ENCODE measurements at regions not wholly inside any gene's neighbourhood (a gene's known extent, or its start where the extent isn't known, plus 50 kb on each side); places are given as distances from the start of the nearest gene placed in this dataset.
"Not testable (repeated sequence)": the region's sequence is repeated elsewhere in the genome, so short reads cannot be mapped to it uniquely, and the experiment has no call there.

DNA sequence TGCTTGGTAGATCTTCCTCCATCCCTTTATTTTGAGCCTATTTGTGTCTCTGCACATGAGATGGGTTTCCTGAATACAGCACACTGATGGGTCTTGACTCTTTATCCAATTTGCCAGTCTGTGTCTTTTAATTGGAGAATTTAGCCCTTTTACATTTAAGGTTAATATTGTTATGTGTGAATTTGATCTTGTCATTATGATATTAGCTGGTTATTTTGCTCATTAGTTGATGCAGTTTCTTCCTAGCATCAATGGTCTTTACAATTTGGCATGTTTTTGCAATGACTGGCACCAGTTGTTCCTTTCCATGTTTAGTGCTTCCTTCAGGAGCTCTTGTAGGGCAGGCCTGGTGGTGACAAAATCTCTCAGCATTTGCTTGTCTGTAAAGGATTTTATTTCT, 72.4 kb downstream of the HNRNPD start:
- DNase-seq; ATAC-seq; intact Hi-C loops (cut with micrococcal nuclease): not testable (repeated sequence)

DNA sequence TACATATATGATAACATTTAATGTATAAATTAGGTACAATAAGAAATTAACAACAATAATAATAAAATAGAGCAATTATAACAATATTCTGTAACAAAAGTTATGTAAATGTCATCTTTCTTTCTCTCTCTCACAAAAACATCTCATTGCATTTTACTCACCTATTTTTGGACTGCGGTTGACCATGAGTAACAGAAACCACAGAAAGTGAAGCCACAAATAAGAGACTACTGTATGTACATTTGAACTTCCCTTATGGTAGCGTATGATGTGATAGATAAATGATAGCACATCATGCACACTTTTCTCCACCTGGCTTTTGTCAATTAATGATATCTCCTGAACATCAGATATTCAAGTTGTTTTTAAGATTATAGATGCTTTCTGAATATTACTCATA, 80.5 kb downstream of the HNRNPD start:
- intact Hi-C loops (cut with micrococcal nuclease), result no loop called here
- DNase-seq, result no peak
- no peak for ATAC-seq

DNA sequence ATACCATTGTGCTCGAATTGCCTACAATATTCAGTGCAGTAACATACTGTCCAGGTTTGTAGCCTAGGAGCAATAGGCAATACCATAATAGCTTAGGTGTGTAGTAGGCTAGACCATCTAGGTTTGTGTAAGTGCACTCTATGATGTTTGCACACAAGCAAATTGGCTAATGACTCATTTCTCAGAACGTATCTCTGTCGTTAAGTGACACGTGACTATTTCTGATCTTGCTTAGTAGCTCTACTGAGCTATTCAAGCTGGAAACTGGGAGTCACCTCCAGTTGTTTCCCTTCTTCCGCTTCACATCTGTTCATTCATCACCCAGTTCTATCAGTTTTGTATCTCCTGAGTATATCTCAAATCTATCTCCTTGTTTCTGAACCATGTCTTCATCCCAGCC, 86.1 kb downstream of the HNRNPD start:
- no peak for ATAC-seq
- intact Hi-C loops (cut with micrococcal nuclease), result no loop called here
- DNase-seq, result no peak

DNA sequence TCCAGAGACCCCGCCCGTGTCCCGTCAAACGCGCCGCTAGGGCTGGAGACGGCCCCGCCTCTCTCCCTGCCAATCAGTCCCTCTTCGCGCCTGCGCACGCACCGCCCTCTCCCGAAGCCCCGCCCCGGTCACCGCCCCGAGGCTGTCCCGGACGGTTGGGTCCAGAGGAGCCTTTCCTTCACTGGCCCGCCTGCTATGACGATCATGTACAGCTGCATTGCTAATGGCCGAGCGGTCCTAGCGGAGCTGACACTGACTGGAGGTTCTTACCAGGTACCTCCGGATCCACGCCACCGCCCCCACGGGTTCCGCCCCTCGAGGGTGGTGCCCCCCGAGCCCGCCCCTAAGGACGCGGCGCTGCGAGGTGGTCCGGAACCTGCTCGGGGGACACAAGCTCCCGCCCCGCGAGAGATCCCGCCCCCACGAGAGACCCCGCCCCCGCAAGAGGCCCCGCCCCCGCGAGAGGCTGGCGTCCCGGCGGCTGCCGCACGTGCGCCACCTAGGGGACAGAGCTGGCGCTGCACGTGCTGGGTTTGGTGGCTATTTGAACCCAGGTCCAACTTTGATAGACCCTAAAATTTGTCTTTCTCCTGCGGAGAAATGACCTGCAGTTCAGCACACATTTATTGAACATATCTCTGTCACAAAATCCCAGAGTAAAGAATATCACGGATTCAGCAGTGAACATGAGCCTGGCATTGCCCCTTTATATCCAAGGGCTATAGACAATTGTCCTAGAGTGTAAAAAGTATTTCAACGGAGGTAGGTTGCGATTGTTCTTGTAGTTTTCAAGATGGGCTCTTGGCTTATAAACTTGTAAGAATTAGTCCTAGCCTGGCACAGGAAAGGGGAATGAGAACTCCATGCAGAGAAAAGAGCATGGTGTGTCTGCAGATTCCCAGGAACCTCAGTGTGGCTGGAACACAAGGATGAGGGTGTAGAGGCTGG, 88.7 kb downstream of the HNRNPD start:
- ATAC-seq, result peak; percentile 100
- peak; percentile 99 for DNase-seq
- intact Hi-C loops (cut with micrococcal nuclease), result no loop called here

DNA sequence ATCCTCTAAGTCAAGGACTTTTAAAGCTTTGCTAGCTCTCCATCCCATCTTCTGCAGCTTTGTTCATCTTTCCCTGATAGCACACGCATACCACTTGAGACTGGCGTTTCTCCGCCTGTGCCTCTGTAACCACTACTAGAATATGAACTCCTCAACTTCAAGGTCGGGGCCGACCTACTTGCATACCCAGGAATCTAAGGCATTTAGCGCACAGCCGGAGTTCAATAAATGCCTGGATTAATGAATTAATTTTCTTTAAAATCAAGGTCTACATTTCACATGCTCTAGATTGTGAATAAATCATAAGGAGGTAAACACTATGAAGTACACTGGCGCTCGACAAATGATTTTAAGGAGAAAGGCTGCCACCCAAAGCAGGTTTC, 89.3 kb downstream of the HNRNPD start:
- DNase-seq (no peak), ATAC-seq (no peak)

DNA sequence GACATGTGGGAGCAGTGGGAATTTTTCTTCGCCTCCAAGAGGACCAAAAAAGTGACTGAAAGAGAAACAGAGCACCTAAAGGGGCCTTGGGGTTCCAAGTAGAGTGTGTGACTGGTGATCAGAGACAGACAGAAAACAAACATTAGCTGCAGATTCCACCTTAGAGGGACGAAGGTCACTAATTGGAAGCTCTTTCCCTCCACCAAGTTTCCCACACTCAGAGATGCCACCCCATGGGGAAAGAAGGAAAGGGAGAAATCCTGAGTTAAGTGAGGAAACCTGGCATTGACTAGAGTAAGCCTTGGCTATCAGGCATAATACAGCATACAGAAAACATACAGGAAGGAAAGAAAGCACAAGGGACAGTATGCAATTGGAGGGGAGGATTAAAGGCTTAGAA, 90.9 kb downstream of the HNRNPD start:
- DNase-seq (no peak), ATAC-seq (no peak)
- intact Hi-C loops (cut with micrococcal nuclease), result no loop called here

More for the DNA sequence above, 89.3 kb downstream of the HNRNPD start:
- intact Hi-C loops (cut with micrococcal nuclease), result no loop called here

DNA sequence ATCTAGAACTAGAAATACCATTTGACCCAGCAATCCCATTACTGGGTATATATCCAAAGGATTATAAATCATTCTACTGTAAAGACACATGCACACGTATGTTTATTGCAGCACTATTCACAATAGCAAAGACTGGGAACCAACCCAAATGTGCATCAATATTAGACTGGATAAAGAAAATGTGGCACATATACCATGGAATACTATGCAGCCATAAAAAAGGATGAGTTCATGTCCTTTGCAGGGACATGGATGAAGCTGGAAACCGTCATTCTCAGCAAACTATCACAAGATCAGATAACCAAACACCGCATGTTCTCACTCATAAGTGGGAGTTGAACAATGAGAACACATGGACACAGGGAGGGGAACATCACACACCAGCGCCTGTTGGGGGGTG, 94.2 kb downstream of the HNRNPD start:
- DNase-seq; intact Hi-C loops (cut with micrococcal nuclease); ATAC-seq: not testable (repeated sequence)

DNA sequence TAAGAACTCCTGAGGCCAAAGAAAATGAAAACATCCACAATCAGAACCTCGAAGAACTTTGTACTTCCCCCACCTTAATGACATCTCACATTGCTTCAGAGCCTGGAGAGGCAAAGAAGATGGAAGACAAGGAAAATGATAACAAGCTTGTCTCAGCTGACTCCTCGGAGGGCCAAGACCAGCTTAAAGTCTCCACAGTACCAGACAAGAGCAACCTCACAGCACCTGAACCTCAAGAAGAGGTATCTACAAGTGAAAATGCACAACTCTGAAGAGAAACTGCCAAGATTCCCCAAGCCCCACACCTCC, 97.5 kb downstream of the HNRNPD start:
- intact Hi-C loops (cut with micrococcal nuclease), result no loop called here
- no peak for DNase-seq
- ATAC-seq, result no peak

DNA sequence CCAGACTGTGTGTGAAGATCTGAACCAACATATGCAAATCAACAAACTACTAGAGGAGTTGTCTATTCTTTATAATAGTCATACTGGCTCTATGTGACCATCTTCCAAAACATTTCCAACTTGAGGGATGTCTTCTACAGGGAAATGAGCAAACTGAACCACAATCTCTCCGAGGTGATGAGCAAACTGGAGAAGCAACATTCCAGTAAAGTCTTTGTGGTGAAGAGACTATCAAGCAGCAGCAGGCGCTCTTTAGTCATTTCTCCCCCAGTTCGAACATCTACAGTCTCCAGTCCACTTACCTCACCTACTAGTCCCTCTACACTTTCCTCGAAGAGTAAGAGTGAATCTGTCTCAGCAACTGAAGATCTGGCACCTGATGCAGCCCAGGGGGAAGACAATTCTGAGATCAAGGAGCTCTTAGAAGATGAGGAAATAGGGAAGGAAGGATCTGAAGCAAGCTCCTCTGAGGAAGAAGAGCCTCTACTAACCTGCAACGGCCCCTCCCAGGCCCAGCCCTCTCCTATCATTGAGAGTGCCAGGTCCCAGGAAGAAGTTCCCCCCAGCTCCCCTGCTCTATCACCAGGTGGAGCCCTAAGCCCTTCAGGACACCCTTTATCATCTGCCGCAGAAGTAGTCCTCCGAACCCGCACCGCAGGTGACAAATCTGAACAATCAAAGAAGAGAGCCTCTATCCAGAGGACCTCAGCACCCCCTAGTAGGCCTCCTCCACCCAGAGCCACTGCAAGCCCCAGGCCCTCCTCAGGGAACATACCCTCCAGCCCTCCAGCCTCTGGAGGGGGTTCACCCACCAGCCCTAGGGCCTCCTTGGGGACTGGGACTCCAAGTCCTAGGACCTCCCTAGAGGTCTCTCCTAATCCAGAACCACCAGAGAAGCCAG, 98.1 kb downstream of the HNRNPD start:
- intact Hi-C loops (cut with micrococcal nuclease), result no loop called here
- DNase-seq, result no peak
- no peak for ATAC-seq

DNA sequence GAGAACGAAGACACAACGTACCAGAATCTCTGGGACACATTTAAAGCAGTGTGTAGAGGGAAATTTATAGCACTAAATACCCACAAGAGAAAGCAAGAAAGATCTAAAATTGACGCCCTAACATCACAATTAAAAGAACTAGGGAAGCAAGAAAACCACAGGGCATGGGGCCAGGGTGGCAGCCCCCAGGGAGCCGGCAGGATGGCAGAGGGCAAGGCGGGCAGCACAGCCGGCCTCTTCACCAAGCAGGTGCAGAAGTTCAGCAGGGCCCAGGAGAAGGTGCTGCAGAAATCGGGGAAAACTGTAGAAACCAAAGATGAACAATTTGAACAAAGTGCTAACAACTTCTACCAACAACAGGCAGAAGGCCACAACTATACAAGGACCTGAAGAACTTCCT, 99.1 kb downstream of the HNRNPD start:
- DNase-seq; ATAC-seq; intact Hi-C loops (cut with micrococcal nuclease): not testable (repeated sequence)

DNA sequence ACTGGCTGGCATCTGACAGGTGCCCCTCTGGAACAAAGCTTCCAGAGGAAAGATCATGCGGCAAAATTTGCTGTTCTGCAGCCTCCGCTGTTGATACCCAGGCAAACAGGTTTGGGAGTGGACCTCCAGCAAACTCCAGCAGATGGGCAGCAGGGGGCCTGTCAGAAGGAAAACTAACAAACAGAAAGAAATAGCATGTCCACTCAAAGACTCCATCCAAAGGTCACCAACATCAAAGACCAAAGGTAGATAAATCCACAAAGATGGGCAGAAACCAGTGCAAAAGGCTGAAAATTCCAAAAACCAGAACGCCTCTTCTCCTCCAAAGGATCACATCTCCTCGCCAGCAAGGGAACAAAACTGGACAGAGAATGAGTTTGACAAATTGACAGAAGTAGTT, 101.3 kb downstream of the HNRNPD start:
- intact Hi-C loops (cut with micrococcal nuclease); DNase-seq; ATAC-seq: not testable (repeated sequence)

DNA sequence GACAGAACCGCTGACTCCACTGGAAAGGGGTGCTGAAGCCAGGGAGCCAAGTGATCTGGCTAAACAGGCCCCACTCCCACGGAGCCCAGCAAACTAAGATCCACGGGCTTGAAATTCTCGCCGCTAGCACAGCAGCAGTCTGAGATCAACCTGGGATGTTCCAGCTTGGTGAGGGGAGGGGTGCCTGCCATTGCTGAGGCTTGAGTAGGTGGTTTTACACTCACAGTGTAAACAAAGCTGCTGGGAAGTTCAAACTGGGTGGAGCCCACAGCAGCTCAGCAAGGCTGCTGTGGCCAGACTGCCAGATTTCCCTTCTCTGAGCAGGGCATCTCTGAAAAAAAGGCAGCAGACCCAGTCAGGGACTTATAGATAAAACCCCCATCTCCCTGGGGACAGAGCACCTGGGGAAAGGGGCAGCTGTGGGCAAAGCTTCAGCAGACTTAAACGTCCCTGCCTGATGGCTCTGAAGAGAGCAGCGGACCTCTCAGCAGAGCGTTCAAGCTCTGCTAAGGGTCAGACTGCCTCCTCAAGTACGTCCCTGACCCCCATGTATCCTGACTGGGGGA, 101.8 kb downstream of the HNRNPD start:
- DNase-seq; intact Hi-C loops (cut with micrococcal nuclease); ATAC-seq: not testable (repeated sequence)

DNA sequence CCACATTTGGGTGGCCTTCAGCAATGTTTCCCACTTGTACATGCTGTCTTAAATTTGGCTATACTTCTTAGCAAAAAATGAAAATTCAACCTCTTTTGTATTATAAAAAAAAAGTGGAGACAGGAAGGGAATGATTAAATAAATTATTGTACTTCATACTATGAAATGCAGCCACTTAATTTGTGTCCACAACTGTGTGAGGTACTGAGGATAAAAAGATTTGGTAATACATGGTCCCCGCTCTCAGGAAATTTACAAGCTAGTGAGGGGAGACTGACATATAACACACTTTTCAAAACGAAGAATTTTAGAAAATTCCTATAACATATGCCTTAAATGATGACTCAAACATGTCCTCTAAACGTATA, 105.0 kb downstream of the HNRNPD start:
- intact Hi-C loops (cut with micrococcal nuclease), result loop anchor here (5.0 kb wide), 1 partner anchor 862 kb away; no protein-coding TSS in a partner anchor
- ATAC-seq, result no peak
- DNase-seq, result no peak

DNA sequence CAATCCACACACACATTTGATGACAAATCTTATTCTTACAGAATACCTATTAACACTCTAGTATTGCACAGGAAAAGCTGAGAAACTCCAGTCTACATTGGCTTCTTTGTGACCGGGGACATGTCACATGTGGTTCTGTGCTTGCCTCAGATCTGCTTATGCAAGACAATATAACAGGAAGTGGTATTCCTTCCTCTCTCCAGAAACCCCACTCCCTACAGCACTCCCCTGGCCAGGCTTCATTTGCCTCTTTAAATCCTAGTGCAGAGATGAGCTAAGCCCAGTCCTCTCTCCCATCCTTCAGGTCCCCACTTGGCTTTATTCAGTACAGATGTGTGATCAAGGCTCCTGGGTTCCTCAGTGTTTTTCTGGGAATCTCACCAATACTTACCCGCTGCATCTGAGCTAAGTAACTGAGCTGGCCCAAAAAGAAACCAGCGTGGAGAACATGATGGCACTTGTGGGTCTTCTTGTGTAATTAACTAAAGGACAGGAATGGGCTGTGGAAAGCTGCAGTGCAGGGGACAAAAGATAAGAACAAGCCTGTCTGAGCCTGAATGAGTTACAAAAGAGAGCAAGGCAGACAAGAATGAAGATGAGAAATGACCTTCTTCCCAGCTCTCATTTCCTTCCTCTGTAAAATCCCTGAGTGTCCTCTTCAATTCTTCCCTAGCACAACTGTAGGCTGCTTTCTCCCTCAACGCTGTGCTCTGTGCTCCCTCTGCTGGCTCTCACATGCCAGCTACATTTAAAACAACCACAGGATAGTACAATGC, 105.6 kb downstream of the HNRNPD start:
- intact Hi-C loops (cut with micrococcal nuclease), result loop anchor here (5.0 kb wide), 1 partner anchor 861 kb away; no protein-coding TSS in a partner anchor
- DNase-seq, result peak; percentile 51
- peak; percentile 98 for ATAC-seq

DNA sequence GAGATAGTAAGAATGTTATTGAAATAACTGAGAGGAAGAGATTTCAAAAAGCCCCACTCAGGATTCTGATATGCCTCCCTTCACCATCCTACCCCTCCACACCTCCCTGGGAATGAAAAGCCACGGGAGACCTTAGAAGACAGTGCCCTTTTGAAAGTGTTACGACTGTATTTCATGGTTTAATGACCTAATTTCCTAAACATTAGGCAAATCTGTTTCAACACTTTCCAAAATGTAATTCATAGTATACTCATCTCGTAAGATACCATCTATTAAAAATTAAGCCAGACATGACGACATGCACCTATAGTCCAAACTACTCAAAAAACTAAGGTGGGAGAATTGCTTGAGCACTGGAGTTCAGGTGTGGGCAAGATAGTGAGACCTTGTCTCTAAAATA, 106.3 kb downstream of the HNRNPD start:
- intact Hi-C loops (cut with micrococcal nuclease), result loop anchor here (5.0 kb wide), 1 partner anchor 860 kb away; no protein-coding TSS in a partner anchor
- DNase-seq (no peak), ATAC-seq (no peak)

DNA sequence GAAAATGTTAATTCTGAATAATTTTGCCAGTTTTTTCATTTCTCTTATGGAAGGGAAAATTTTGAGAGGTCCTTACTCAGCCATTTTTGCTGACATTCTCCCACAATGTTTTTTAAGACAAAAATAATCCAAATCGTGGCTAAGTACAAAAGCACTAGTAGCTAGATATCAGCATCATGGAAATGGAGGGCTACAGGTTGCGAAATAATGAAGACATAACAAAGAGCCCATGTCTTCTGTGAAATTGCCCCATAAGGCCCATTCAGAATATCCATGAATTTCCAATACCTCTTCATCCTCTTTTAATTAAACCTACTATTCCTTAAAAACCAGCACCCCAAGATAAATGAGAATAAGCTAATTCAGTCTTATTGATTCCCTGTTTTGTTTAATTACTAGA, 107.4 kb downstream of the HNRNPD start:
- intact Hi-C loops (cut with micrococcal nuclease), result loop anchor here (5.0 kb wide), 1 partner anchor 859 kb away; no protein-coding TSS in a partner anchor
- no peak for DNase-seq
- ATAC-seq, result no peak

DNA sequence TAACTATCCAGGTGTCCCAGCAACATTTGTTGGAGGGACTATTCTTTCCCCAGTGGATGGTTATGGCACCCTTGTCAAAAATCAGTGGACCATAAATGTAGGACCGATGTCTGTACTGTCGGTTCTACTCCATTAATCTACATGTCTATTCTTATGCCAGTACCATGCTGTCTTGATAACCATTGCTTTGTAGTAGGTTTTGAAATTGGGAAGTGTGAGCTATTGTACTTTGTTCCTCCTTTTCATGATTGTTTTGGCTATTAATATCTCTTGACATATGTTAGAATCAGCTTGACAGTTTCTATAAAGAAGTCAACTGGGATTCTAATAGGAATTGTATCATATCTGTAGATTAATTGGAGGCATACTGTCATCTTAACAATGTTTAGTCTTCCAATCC, 112.7 kb downstream of the HNRNPD start:
- no peak for ATAC-seq
- DNase-seq, result no peak
- intact Hi-C loops (cut with micrococcal nuclease), result no loop called here

DNA sequence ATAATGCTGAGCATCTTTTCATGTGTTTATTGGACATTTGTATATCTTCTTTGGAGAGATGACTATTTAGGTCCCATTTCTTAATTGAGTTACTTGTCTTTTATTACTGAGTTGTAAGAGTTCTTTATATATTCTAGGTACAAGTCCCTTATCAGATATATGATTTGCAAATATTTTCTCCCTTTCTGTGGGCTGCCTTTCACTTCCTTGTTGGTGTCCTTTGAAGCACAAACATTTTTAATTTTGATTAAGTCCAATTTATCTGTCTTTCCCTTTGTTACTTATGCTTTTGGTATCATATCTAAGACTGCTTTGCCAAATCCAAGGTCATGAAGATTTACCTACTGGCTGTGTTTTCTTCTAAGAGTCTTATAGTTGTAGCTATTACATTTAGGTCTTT, 113.2 kb downstream of the HNRNPD start:
- DNase-seq (no peak), ATAC-seq (no peak)
- intact Hi-C loops (cut with micrococcal nuclease), result no loop called here

DNA sequence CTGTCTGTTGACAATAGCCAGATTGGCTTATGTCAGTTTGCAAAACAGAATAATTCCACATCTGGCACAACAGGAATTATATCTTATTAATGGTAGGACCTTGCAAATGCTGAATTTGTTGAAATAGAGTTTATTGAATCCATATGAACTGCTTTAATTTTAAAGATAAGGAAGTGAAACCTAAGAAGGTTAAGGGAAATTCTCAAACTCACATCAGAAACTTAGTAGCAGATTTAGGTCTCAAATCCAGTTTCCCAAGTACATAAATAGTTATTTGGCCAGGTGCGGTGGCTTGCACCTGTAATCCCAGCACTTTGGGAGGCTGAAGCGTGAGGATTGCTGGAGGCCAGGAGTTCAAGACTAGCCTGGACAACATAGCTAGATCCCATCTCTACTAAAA, 117.1 kb downstream of the HNRNPD start:
- DNase-seq (no peak), ATAC-seq (no peak)
- intact Hi-C loops (cut with micrococcal nuclease), result no loop called here
